GM23248 (cell line): ENCODE measurements at regions not wholly inside any gene's neighbourhood (a gene's known extent, or its start where the extent isn't known, plus 50 kb on each side); places are given as distances from the start of the nearest gene placed in this dataset.

Source experiments
- EZH2 ChIP-seq: fragments of 200-600 bp; sonication (generic); IDR thresholded peaks from 2 replicates; pipeline ENCODE4 v1.6.1; 2018; ENCODE audit warnings: antibody characterized with exemption, mild to moderate bottlenecking; ENCODE audit not compliant: insufficient read depth, poor library complexity, severe bottlenecking
- EZH2phosphoT487 ChIP-seq: fragments of 200-600 bp; sonication (generic); IDR thresholded peaks from 2 replicates; pipeline ENCODE4 v1.6.1; 2018; ENCODE audit warnings: antibody characterized with exemption, moderate library complexity, mild to moderate bottlenecking, low read depth; ENCODE audit not compliant: insufficient read depth

GRCh38 chrX:45847961-45848360 is 647.3 kb upstream of the DIPK2B start:
- TF ChIP-seq EZH2phosphoT487 (no peak), EZH2 (no peak)
